ENCODE measurements at regions not wholly inside any gene's neighbourhood (a gene's known extent, or its start where the extent isn't known, plus 50 kb on each side); places are given as distances from the start of the nearest gene placed in this dataset.

GRCh38 chr4:62717154-62717553, 1517.0 kb downstream of the ADGRL3 start:
- no peak overlapping the region for H3K4me3 ChIP-seq (ENCODE audit: low read depth, low read length)
- DNase-seq (ENCODE audit: low read depth), result no peak
- no peak for TF ChIP-seq CTCF (IDR thresholded peaks at IDR 0.05; ENCODE audit: insufficient read depth, low read depth, low read length)

- TF ChIP-seq CTCF (IDR thresholded peaks at IDR 0.05; ENCODE audit: insufficient read depth, low read depth, low read length), result no peak
- no peak overlapping the region for H3K4me3 ChIP-seq (ENCODE audit: low read depth, low read length)
- no peak for DNase-seq (ENCODE audit: low read depth)
Observed at GRCh38 chr4:62711575-62711974, 1511.4 kb downstream of the ADGRL3 start.

GRCh38 chr4:62709618-62710252, 1509.6 kb downstream of the ADGRL3 start:
- DNase-seq (ENCODE audit: low read depth), result peak; percentile 1
- peak; percentile 17 for TF ChIP-seq CTCF (IDR thresholded peaks at IDR 0.05; ENCODE audit: insufficient read depth, low read depth, low read length)

GRCh38 chr4:62706423-62706822, 1506.3 kb downstream of the ADGRL3 start:
- no peak overlapping the region for H3K4me3 ChIP-seq (ENCODE audit: low read depth, low read length)
- no peak for TF ChIP-seq CTCF (IDR thresholded peaks at IDR 0.05; ENCODE audit: insufficient read depth, low read depth, low read length)
- no peak for DNase-seq (ENCODE audit: low read depth)

More at GRCh38 chr4:62709618-62710252, 1509.6 kb downstream of the ADGRL3 start:
- H3K4me3 ChIP-seq (ENCODE audit: low read depth, low read length), result no peak overlapping the region

GRCh38 chr4:62683799-62684566, 1483.9 kb downstream of the ADGRL3 start:
- no peak for DNase-seq (ENCODE audit: low read depth)
- TF ChIP-seq CTCF (IDR thresholded peaks at IDR 0.05; ENCODE audit: insufficient read depth, low read depth, low read length), result no peak
- H3K4me3 ChIP-seq (ENCODE audit: low read depth, low read length), result no peak overlapping the region

GRCh38 chr4:62676962-62677361, 1476.8 kb downstream of the ADGRL3 start:
- DNase-seq (ENCODE audit: low read depth), result no peak
- TF ChIP-seq CTCF (IDR thresholded peaks at IDR 0.05; ENCODE audit: insufficient read depth, low read depth, low read length), result no peak
- no peak overlapping the region for H3K4me3 ChIP-seq (ENCODE audit: low read depth, low read length)
